PC-3 (cell line): ENCODE measurements at regions not wholly inside any gene's neighbourhood (a gene's known extent, or its start where the extent isn't known, plus 50 kb on each side); places are given as distances from the start of the nearest gene placed in this dataset.
A peak's percentile ranks its signal among the peaks of the same experiment; 100 is the strongest.

ENCODE experiments used
- ATAC-seq: fragments of 200-7000 bp; cut with Tn5 transposase; 2 replicates; pipeline ENCODE4 v1.9.1; 2020; ENCODE audit warnings: mild to moderate bottlenecking, moderate library complexity
- BruUV-seq: library from RNA; stranded (reverse); fragments of 400-500 nt; replicated peaks from 2 replicates; lab custom pipeline; 2021; lab: Mats Ljungman, UMichigan
- CTCF ChIA-PET: fragments of 300-600 bp; sonication (Branson Sonifier 250); formaldehyde crosslinking; loops from one replicate; lab custom pipeline; 2022; ENCODE audit warnings: antibody characterized with exemption; lab: Charles Lee
- POLR2A ChIA-PET: fragments of 300-600 bp; sonication (Branson Sonifier 250); formaldehyde crosslinking; loops from one replicate; lab custom pipeline; 2022; ENCODE audit warnings: antibody characterized with exemption; ENCODE audit not compliant: unreplicated experiment; lab: Charles Lee
- DNase-seq: peaks from one replicate; pipeline ENCODE4 v3.0.0-alpha.2; 2015
- H2AFZ ChIP-seq: fragments of 300-600 bp; sonication (generic); 2 replicates; pipeline ENCODE4 v1.6.0; 2016; ENCODE audit warnings: antibody characterized with exemption, low read length
- H3F3A ChIP-seq: fragments of 300-600 bp; sonication (generic); one replicate; pipeline ENCODE4 v1.6.0; 2017; ENCODE audit warnings: antibody characterized with exemption, low read length, control low read depth, mild to moderate bottlenecking; ENCODE audit not compliant: unreplicated experiment
- H3K27ac ChIP-seq: fragments of 300-600 bp; sonication (generic); 2 replicates; pipeline ENCODE4 v1.5.1; 2016; ENCODE audit warnings: mild to moderate bottlenecking, low read length
- H3K27me3 ChIP-seq: fragments of 300-600 bp; sonication (generic); 2 replicates; pipeline ENCODE4 v1.6.1; 2016; ENCODE audit warnings: low read length, mixed read lengths
- H3K36me3 ChIP-seq: fragments of 300-600 bp; sonication (generic); 2 replicates; pipeline ENCODE4 v1.6.1; 2016; ENCODE audit warnings: low read depth, mixed run types, low read length, mixed read lengths
- H3K4me1 ChIP-seq: fragments of 300-600 bp; sonication (generic); 2 replicates; pipeline ENCODE4 v1.5.1; 2016; ENCODE audit warnings: low read length; ENCODE audit not compliant: insufficient read depth
- H3K4me2 ChIP-seq: fragments of 300-600 bp; sonication (generic); 2 replicates; pipeline ENCODE4 v1.6.0; 2016; ENCODE audit warnings: low read length
- H3K4me3 ChIP-seq: fragments of 300-600 bp; sonication (generic); 2 replicates; pipeline ENCODE4 v1.5.1; 2016; ENCODE audit warnings: mild to moderate bottlenecking, low read length, mixed read lengths
- H3K79me2 ChIP-seq: fragments of 300-600 bp; sonication (generic); 2 replicates; pipeline ENCODE4 v1.6.1; 2017; ENCODE audit warnings: low read length, mixed read lengths
- H3K9ac ChIP-seq: fragments of 300-600 bp; sonication (generic); 2 replicates; pipeline ENCODE4 v1.6.0; 2016; ENCODE audit warnings: mild to moderate bottlenecking, low read length
- H3K9me2 ChIP-seq: fragments of 300-600 bp; sonication (generic); replicated peaks from 2 replicates; pipeline ENCODE4 v1.6.1; 2016; ENCODE audit warnings: mixed run types, low read length, mixed read lengths
- H3K9me3 ChIP-seq: fragments of 300-600 bp; sonication (generic); 2 replicates; pipeline ENCODE4 v1.6.1; 2016; ENCODE audit warnings: low read length, mixed read lengths
- H4K20me1 ChIP-seq: fragments of 300-600 bp; sonication (generic); 2 replicates; pipeline ENCODE4 v1.6.1; 2016; ENCODE audit warnings: low read length, mixed read lengths
- EZH2 ChIP-seq: fragments of 300-600 bp; sonication (generic); IDR thresholded peaks from one replicate; pipeline ENCODE4 v1.6.1; 2017; ENCODE audit warnings: antibody characterized with exemption, mild to moderate bottlenecking, low read length; ENCODE audit not compliant: unreplicated experiment
- EZH2phosphoT487 ChIP-seq: fragments of 300-600 bp; sonication (generic); IDR thresholded peaks from 2 replicates; pipeline ENCODE4 v1.6.1; 2018; ENCODE audit warnings: mild to moderate bottlenecking, antibody characterized with exemption, low read length, borderline replicate concordance
- intact Hi-C: fragments of 100-400 bp; cut with micrococcal nuclease; formaldehyde crosslinking; loops from 2 replicates; pipeline ENCODE4 v1.9.0; 2023
- TF ChIP-seq, protein P1 (sequence below): fragments of 300-600 bp; sonication (generic); conservative IDR thresholded peaks from 2 replicates; pipeline ENCODE4 v1.5.1; 2017; ENCODE audit warnings: antibody characterized with exemption, low read depth, mild to moderate bottlenecking, low read length

GRCh38 chr2:7116511-7116910 lies 199.3 kb downstream of the RNF144A start:
- Histone ChIP-seq H3K4me3 (no peak overlapping the region), H3K9me2 (no peaks in the 10 kb centered on the region), H3K27ac (no peak overlapping the region), H3K27me3 (no peaks in the 10 kb centered on the region), H3K4me1 (no peaks in the 10 kb centered on the region), H4K20me1 (no peaks in the 10 kb centered on the region), H3K36me3 (no peaks in the 10 kb centered on the region), H3K79me2 (no peaks in the 10 kb centered on the region), H3F3A (no peaks in the 10 kb centered on the region), H3K4me2 (no peak overlapping the region), H3K9ac (no peak overlapping the region), H3K9me3 (no peaks in the 10 kb centered on the region), H2AFZ (no peak overlapping the region)
- POLR2A ChIA-PET: no interaction called here
- BruUV-seq: no TSS peak
- intact Hi-C loops: no loop called here
- CTCF ChIA-PET: no interaction called here
- TF ChIP-seq EZH2phosphoT487: no peak
- TF ChIP-seq, protein P1, sequence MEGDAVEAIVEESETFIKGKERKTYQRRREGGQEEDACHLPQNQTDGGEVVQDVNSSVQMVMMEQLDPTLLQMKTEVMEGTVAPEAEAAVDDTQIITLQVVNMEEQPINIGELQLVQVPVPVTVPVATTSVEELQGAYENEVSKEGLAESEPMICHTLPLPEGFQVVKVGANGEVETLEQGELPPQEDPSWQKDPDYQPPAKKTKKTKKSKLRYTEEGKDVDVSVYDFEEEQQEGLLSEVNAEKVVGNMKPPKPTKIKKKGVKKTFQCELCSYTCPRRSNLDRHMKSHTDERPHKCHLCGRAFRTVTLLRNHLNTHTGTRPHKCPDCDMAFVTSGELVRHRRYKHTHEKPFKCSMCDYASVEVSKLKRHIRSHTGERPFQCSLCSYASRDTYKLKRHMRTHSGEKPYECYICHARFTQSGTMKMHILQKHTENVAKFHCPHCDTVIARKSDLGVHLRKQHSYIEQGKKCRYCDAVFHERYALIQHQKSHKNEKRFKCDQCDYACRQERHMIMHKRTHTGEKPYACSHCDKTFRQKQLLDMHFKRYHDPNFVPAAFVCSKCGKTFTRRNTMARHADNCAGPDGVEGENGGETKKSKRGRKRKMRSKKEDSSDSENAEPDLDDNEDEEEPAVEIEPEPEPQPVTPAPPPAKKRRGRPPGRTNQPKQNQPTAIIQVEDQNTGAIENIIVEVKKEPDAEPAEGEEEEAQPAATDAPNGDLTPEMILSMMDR: no peak
- no peak for TF ChIP-seq EZH2
- DNase-seq (no peak), ATAC-seq (no peak)

GRCh38 chr2:7117076-7117475 lies 199.9 kb downstream of the RNF144A start:
- Histone ChIP-seq H3K9ac (no peak overlapping the region), H3K27me3 (no peaks in the 10 kb centered on the region), H3K4me2 (no peak overlapping the region), H3K36me3 (no peaks in the 10 kb centered on the region), H2AFZ (no peak overlapping the region), H3K9me3 (no peaks in the 10 kb centered on the region), H4K20me1 (no peaks in the 10 kb centered on the region), H3K4me3 (no peak overlapping the region), H3F3A (no peaks in the 10 kb centered on the region), H3K4me1 (no peaks in the 10 kb centered on the region), H3K79me2 (no peaks in the 10 kb centered on the region), H3K9me2 (no peaks in the 10 kb centered on the region), H3K27ac (no peak overlapping the region)
- BruUV-seq: no TSS peak
- CTCF ChIA-PET: interaction anchor here (0.6 kb wide), 1 partner anchor 1576 kb away, joined by 3 read pairs; no protein-coding TSS in a partner anchor
- no peak for DNase-seq
- no peak for ATAC-seq
- intact Hi-C loops: no loop called here
- TF ChIP-seq EZH2phosphoT487 (no peak), EZH2 (no peak)
- TF ChIP-seq, protein P1: no peak
- POLR2A ChIA-PET: no interaction called here

- POLR2A ChIA-PET: no interaction called here
Measured at GRCh38 chr2:7118606-7119131, 201.5 kb downstream of the RNF144A start.

More at GRCh38 chr2:7118606-7119131, 201.5 kb downstream of the RNF144A start:
- ATAC-seq: peak; percentile 22
- Histone ChIP-seq H4K20me1 (no peaks in the 10 kb centered on the region), H3K4me1 (no peaks in the 10 kb centered on the region), H3K4me3 (no peak overlapping the region), H3K9me2 (no peaks in the 10 kb centered on the region), H2AFZ (no peak overlapping the region), H3K27ac (no peak overlapping the region), H3K9ac (no peak overlapping the region), H3K79me2 (no peaks in the 10 kb centered on the region), H3K36me3 (no peaks in the 10 kb centered on the region), H3K9me3 (no peaks in the 10 kb centered on the region), H3K27me3 (no peaks in the 10 kb centered on the region), H3K4me2 (no peak overlapping the region), H3F3A (no peaks in the 10 kb centered on the region)
- BruUV-seq: no TSS peak
- intact Hi-C loops: loop anchor here (1.0 to 2.0 kb wide), 6 partner anchors 84 to 1643 kb away; no protein-coding TSS in a partner anchor
- TF ChIP-seq EZH2: no peak
- TF ChIP-seq, protein P1: no peak
- no peak for TF ChIP-seq EZH2phosphoT487
- CTCF ChIA-PET: no interaction called here
- no peak for DNase-seq
